Type B pancreatic cell (in vitro differentiated cells): ENCODE measurements at regions not wholly inside any gene's neighbourhood (a gene's known extent, or its start where the extent isn't known, plus 50 kb on each side); places are given as distances from the start of the nearest gene placed in this dataset.
A peak's percentile ranks its signal among the peaks of the same experiment; 100 is the strongest.

Source experiments
- DNase-seq: peaks from one replicate; pipeline ENCODE4 v3.0.0; 2021; ENCODE audit warnings: mixed read lengths; ENCODE audit not compliant: unreplicated experiment; ENCODE audit errors: extremely low spot score
- H3K27ac Mint-ChIP-seq: 2 replicates; pipeline ENCODE4 v1.8.0; 2021; ENCODE audit warnings: mild to moderate bottlenecking, mixed read lengths
- H3K27me3 Mint-ChIP-seq: 2 replicates; pipeline ENCODE4 v1.8.0; 2021; ENCODE audit warnings: mixed read lengths
- H3K36me3 Mint-ChIP-seq: 2 replicates; pipeline ENCODE4 v1.8.0; 2021; ENCODE audit warnings: mixed read lengths
- H3K4me1 Mint-ChIP-seq: one replicate; pipeline ENCODE4 v1.8.0; 2021; ENCODE audit warnings: mixed read lengths; ENCODE audit not compliant: unreplicated experiment
- H3K4me3 Mint-ChIP-seq: 2 replicates; pipeline ENCODE4 v1.8.0; 2021; ENCODE audit warnings: mild to moderate bottlenecking, mixed read lengths
- H3K9me3 Mint-ChIP-seq: 2 replicates; pipeline ENCODE4 v1.8.0; 2021; ENCODE audit warnings: mixed read lengths
- TF ChIP-seq, protein P1 (sequence below): fragments of 200-600 bp; sonication (generic); conservative IDR thresholded peaks from 2 replicates; pipeline ENCODE4 v1.5.0; 2021; ENCODE audit warnings: antibody characterized with exemption, mild to moderate bottlenecking

DNA sequence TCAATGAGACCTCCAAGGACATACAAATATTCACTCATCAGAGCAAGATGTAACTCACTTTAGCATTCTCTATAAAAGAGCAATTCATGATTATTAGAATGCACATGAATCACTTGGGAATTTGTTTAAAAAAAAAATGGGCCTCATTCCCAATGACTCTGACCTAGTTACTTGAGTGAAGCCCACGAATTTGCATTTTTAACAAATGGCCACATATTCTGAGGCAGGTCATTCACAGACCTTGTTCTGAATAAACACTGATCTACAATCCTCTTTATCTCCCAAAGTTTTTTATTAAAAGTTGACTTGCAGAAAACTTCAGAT, 255.1 kb upstream of the VEGFC start:
- Mint-ChIP-seq H3K27ac (no peak overlapping the region), H3K9me3 (no peaks in the 10 kb centered on the region), H3K36me3 (no peaks in the 10 kb centered on the region), H3K27me3 (peaks cover 9% of the 10 kb centered on the region), H3K4me1 (no peaks in the 10 kb centered on the region), H3K4me3 (no peak overlapping the region)
- TF ChIP-seq, protein P1, sequence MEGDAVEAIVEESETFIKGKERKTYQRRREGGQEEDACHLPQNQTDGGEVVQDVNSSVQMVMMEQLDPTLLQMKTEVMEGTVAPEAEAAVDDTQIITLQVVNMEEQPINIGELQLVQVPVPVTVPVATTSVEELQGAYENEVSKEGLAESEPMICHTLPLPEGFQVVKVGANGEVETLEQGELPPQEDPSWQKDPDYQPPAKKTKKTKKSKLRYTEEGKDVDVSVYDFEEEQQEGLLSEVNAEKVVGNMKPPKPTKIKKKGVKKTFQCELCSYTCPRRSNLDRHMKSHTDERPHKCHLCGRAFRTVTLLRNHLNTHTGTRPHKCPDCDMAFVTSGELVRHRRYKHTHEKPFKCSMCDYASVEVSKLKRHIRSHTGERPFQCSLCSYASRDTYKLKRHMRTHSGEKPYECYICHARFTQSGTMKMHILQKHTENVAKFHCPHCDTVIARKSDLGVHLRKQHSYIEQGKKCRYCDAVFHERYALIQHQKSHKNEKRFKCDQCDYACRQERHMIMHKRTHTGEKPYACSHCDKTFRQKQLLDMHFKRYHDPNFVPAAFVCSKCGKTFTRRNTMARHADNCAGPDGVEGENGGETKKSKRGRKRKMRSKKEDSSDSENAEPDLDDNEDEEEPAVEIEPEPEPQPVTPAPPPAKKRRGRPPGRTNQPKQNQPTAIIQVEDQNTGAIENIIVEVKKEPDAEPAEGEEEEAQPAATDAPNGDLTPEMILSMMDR = no peak
- no peak for DNase-seq

DNA sequence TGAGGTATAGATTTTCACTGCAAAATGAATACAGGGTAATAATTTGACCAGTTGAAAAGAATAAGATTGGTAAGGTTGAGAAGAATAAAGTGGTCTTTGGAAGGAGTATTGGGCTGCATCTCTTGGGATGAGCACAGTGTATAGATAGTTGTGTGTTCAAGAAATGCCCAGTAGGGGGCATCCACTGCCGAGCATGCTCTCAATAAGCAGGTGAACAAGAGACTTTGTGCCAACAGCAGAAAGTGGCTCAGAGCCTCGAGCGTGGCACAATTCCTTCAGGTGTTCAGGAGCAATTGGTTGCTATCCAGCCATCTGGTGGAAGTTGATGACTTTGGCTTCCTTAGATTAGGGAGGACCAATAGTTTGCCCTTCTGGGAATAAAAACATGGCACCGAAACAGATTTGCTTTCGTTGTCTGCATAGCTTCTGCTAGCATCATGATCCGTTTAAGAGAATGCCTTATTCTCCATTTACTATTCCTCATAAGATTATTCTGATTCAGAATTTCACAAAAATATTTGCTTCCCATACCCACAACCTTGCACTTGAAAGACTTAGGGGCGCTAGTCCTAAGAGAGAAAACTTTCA, 258.1 kb upstream of the NEIL3 start:
- Mint-ChIP-seq H3K27me3 (peaks cover 3% of the 10 kb centered on the region), H3K36me3 (no peaks in the 10 kb centered on the region), H3K9me3 (no peaks in the 10 kb centered on the region), H3K4me3 (no peak overlapping the region), H3K27ac (no peak overlapping the region), H3K4me1 (no peaks in the 10 kb centered on the region)
- TF ChIP-seq, protein P1 = peak; percentile 70
- no peak for DNase-seq

DNA sequence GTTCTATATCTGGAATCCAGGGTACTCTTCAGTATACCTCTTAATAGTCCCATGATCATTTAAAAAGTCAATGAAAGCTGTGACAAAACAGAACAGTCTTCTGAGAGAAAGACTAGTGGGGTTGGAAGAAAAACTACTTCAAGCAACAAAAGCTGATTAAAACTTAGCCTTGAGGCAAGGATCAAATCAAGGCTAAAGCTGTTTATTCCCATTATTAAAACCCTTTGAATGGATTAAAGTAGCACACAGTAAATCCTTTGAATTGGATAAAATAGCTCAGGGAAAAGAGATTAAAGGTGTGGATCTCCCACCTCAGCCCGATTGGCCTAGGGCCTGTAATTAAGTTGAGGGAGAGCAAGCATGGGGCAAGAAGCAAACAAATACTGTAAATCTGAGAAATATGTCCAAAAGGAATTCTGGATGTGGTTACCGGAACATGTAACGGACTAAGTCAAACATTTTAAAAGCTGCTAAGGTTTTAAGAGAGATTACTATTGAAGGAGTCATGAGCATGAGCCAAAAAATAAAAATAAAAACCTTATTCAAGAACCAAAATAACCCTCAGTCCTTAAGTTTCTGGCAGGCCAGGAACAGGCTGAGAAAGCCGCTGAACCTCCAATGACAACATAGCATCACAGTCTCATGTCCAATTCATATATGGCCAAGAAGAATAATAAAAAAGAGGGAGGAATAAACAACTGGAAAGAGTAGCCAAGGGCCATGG, 257.3 kb upstream of the NEIL3 start:
- no peaks in the 10 kb centered on the region for H3K4me1 Mint-ChIP-seq
- DNase-seq = no peak
- H3K27me3 Mint-ChIP-seq = peaks cover 3% of the 10 kb centered on the region
- H3K4me3 Mint-ChIP-seq = no peak overlapping the region
- no peak overlapping the region for H3K27ac Mint-ChIP-seq
- H3K36me3 Mint-ChIP-seq = no peaks in the 10 kb centered on the region
- no peaks in the 10 kb centered on the region for H3K9me3 Mint-ChIP-seq
- TF ChIP-seq, protein P1 = no peak

DNA sequence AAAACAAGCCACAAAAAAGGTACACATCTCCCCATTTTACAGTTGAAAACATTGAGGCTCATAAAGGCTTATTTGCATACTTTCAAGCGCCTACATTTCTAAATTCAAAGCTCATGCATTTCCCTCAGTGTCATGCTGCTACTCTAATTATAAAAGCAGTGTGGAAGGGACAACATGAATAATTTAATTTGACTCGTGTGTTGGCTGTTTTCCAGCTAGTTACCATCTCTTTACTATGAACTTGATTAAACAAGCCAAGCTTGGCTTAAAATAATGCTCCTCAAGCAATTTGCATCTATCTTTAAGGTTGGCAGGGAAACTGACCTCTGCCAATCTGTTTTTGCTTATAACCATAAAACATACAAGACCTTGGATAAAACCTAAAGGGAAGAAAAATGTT, 252.5 kb upstream of the NEIL3 start:
- TF ChIP-seq, protein P1 = no peak
- no peak for DNase-seq
- no peaks in the 10 kb centered on the region for H3K4me1 Mint-ChIP-seq
- H3K27me3 Mint-ChIP-seq = no peaks in the 10 kb centered on the region
- no peaks in the 10 kb centered on the region for H3K36me3 Mint-ChIP-seq
- no peak overlapping the region for H3K27ac Mint-ChIP-seq
- no peak overlapping the region for H3K4me3 Mint-ChIP-seq
- no peaks in the 10 kb centered on the region for H3K9me3 Mint-ChIP-seq

DNA sequence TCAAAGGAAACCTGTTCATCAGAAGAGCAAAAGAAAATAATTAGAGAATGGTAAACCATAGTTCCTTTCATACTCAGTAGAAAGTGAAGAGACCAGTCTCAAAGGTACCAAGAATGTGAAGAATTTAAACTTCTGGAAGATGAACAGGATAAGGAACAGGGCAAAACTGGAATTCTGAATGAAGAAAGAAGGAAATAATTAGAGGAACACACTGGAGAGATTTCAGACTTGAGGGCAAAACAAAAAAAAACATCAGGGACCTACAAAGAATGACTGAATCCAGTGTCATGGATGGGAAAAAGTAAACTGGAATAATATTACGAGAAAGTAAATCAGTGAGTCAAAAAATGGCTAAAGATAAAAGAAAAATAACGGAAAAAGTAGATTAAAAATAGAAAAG, 245.6 kb upstream of the NEIL3 start:
- no peak for DNase-seq
- H3K4me3 Mint-ChIP-seq = no peak overlapping the region
- TF ChIP-seq, protein P1 = no peak
- no peaks in the 10 kb centered on the region for H3K27me3 Mint-ChIP-seq
- H3K36me3 Mint-ChIP-seq = no peaks in the 10 kb centered on the region
- H3K4me1 Mint-ChIP-seq = no peaks in the 10 kb centered on the region
- no peak overlapping the region for H3K27ac Mint-ChIP-seq
- H3K9me3 Mint-ChIP-seq = no peaks in the 10 kb centered on the region
